Stomach smooth muscle (tissue), 2 donors: ENCODE measurements at regions not wholly inside any gene's neighbourhood (a gene's known extent, or its start where the extent isn't known, plus 50 kb on each side); places are given as distances from the start of the nearest gene placed in this dataset.

Source experiments
- H3K27ac ChIP-seq: one replicate; pipeline ENCODE4 v1.7.0; 2013; ENCODE audit warnings: mild to moderate bottlenecking, low read length, inconsistent platforms
- H3K27me3 ChIP-seq, 2 donors: one replicate each; pipeline ENCODE4 v1.7.0; 2013; ENCODE audit warnings: low read length in 2 of 2; ENCODE audit not compliant: insufficient read depth in 2 of 2, control insufficient read depth in 1 of 2
- H3K36me3 ChIP-seq, 2 donors: one replicate each; pipeline ENCODE4 v1.7.0; 2013; ENCODE audit warnings: low read length in 2 of 2; ENCODE audit not compliant: control insufficient read depth in 2 of 2, insufficient read depth in 2 of 2
- H3K4me1 ChIP-seq: one replicate; pipeline ENCODE4 v1.7.0; 2013; ENCODE audit warnings: low read length; ENCODE audit not compliant: control insufficient read depth, insufficient read depth
- H3K4me3 ChIP-seq, 2 donors: one replicate each; pipeline ENCODE4 v1.7.0; 2013; ENCODE audit warnings: low read length in 2 of 2
- H3K9ac ChIP-seq, 2 donors: one replicate each; pipeline ENCODE4 v1.7.0; 2013; ENCODE audit warnings: low read length in 2 of 2, mild to moderate bottlenecking in 1 of 2
- H3K9me3 ChIP-seq, 2 donors: one replicate each; pipeline ENCODE4 v1.7.0; 2013; ENCODE audit warnings: low read length in 2 of 2; ENCODE audit not compliant: control insufficient read depth in 2 of 2
- donor health status: healthy.
- donor health status: Pancreatic carcinoma.

DNA sequence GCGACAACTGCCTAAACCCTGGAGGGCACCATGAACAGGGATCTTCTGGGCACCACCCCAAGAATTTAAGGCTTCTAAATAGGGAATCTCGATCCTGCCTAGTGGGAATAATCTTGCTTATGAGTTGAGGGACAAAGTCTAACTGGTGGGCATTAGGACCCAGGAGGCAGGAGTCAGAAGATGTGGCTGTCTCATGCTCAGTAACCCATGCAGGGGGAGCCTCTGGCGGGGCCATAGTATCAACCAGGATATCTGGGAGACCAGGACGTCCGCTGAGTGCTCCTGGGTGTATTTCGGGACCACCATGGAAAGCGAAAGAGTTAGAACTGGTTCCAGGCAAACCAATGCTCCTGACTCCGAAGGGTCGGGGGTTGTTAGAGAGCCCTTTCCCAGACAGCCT lies 356.1 kb downstream of the OTOL1 start:
- H3K4me3 ChIP-seq = no peak overlapping the region
- H3K27me3 ChIP-seq = no peaks in the 10 kb centered on the region
- H3K4me1 ChIP-seq = no peaks in the 10 kb centered on the region
- no peaks in the 10 kb centered on the region for H3K9me3 ChIP-seq
- no peak overlapping the region for H3K27ac ChIP-seq
- no peaks in the 10 kb centered on the region for H3K36me3 ChIP-seq
- no peak overlapping the region for H3K9ac ChIP-seq

DNA sequence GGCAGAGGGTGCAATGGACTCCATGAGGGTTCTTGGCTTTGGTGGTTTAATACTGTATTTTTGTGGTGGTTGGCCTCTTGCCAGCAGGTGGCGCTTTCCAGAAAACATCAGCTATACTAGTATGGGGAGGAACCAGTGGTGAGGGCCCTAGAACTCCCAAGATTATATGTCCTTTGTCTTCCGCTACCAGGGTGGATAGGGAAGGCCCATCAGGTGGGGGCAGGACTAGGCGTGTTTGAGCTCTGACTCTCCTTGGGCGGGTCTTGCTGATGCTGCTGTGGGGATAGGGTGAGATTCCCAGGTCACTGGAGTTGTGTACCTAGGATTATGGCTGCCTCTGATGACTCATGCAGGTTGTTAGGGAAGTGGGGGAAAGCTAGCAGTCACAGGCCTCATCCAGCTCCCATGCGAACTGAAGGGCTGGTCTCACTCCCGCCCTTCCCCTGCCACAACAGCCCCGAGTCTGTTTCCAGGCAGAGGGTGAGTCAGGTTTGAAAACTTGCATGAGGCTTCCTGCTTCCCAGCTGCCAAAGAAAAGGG lies 357.7 kb downstream of the OTOL1 start:
- Histone ChIP-seq H3K27ac (no peak overlapping the region), H3K4me3 (no peak overlapping the region), H3K9me3 (no peaks in the 10 kb centered on the region), H3K4me1 (no peaks in the 10 kb centered on the region), H3K27me3 (no peaks in the 10 kb centered on the region), H3K9ac (no peak overlapping the region), H3K36me3 (no peaks in the 10 kb centered on the region)

DNA sequence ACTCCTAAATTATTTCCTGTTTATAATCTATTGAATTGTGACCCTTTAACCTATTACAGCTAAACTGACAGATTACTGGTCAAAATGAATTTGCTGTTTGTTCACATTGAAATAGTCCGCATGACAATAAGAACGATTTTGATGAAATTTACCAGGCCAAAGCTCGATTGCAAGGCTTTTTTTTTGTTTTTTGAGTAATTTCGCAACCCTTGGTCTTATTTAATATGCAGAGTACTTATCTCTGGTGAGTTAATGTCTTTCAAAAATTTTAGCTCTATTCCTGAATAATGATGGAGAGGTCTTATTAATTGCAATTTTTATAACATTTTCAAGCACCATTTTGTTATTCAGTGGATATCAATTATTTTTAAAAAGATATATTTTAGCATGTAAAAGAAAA lies 362.4 kb downstream of the OTOL1 start:
- Histone ChIP-seq H3K36me3 (no peaks in the 10 kb centered on the region), H3K27me3 (no peaks in the 10 kb centered on the region), H3K4me1 (no peaks in the 10 kb centered on the region), H3K9me3 (no peaks in the 10 kb centered on the region), H3K27ac (no peak overlapping the region), H3K4me3 (no peak overlapping the region), H3K9ac (no peak overlapping the region)

DNA sequence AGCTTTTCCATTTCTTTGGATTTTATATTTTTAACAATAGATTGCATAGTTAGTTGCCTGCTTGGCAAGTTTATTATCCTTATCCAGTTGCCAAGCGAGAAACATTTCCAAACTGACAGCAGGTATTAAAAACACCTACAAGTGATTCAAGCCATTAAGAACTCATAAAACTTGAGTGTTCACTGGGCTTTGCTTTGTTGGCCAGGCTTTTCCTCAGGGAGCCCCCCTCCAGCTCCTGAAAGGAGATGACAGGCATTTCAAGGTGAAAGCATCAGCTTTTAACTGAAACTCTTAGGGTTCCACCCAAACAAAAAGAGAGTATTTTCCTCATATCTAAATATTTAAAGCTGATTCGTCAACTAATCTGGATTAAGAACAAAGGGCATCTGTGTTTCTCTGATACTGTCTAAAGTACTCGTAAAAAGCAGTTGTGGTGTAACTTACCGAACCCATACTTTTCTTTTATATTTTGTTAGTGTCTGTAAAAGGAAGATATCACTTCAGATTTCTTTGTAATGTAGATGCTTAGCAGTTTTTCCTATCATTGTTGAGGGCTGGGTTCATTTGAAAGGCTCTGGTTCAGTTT lies 363.4 kb downstream of the OTOL1 start:
- H3K27me3 ChIP-seq = no peaks in the 10 kb centered on the region
- H3K9ac ChIP-seq = no peak overlapping the region
- H3K9me3 ChIP-seq = no peaks in the 10 kb centered on the region
- H3K27ac ChIP-seq = no peak overlapping the region
- H3K36me3 ChIP-seq = no peaks in the 10 kb centered on the region
- no peaks in the 10 kb centered on the region for H3K4me1 ChIP-seq
- no peak overlapping the region for H3K4me3 ChIP-seq

DNA sequence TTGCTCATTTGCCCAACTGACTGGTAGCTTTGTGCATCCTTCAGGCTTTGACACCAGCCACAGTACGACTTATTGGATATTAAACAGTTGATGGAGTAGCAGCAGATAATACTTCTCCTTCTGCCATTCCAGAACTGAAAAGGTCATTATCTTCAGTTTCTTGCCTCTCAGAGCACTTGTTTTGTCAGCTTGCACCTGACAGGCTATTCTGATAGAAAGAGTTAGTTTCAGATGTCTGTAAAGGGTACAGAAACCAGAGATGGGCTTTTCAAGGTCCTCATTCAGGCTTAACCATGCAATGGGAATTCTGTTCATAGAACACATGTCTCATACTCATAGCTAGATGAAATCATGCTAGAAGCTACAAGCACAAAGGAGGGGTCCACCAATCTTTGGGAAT lies 367.2 kb downstream of the OTOL1 start:
- Histone ChIP-seq H3K27ac (no peak overlapping the region), H3K9me3 (no peaks in the 10 kb centered on the region), H3K4me1 (no peaks in the 10 kb centered on the region), H3K36me3 (no peaks in the 10 kb centered on the region), H3K9ac (no peak overlapping the region), H3K4me3 (no peak overlapping the region), H3K27me3 (no peaks in the 10 kb centered on the region)

DNA sequence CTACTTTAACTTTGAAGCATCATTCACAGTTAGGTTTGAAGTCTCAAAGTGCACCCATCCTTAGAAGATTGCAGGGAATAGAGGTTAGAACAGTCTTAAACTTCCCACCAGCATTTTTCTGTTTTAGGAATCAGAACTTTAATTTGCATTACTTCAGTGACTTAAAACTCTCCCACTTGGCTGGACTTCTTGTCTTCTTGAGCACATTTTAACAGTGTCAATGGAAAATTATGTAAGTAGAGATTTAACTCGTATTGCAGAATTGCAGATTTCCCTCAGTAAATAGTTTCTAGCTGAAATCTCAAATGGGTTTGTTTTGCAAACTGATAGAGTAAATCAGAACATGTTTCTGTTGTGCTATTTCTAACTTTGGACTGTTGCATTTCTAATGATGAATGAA lies 369.6 kb downstream of the OTOL1 start:
- no peaks in the 10 kb centered on the region for H3K4me1 ChIP-seq
- H3K9ac ChIP-seq = no peak overlapping the region
- H3K9me3 ChIP-seq = no peaks in the 10 kb centered on the region
- no peaks in the 10 kb centered on the region for H3K36me3 ChIP-seq
- no peaks in the 10 kb centered on the region for H3K27me3 ChIP-seq
- no peak overlapping the region for H3K27ac ChIP-seq
- H3K4me3 ChIP-seq = no peak overlapping the region

DNA sequence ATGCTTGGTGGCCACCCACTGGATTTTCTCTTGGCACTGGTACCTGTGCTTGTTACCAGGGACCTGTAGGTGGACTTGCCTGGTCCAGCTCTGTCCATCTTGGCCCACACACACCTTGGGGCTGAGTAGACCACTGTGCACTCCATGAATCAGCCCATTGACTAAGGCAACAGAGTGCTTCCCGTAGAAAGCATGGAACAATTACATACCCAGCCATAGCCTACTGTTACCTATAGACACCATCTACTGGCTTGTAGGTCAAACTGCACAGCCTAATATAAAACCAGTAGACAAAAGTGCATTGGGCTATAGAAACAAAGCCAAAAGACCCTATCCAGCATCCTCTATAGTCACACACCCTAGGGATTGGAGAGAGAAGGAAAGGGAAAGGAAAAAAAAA lies 378.9 kb downstream of the OTOL1 start:
- no peak overlapping the region for H3K9ac ChIP-seq

DNA sequence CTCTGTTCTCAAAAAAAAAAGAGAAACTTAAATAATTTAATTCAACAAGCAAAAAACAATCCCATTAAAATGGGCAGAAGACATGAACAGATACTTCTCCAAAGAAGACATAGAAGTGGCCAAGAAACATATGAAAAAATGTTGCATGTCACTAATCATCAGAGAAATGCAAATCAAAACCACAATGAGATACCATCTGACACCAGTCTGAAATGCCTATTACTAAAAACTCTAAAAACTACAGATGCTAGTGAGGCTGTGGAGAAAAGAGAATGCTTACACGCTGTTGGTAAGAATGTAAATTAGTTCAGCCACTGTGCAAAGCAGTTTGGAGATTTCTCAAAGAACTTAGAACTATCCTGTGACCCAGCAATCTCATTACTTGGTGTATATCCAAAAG lies 382.9 kb downstream of the OTOL1 start:
- Histone ChIP-seq H3K27me3 (no peaks in the 10 kb centered on the region), H3K27ac (no peak overlapping the region), H3K4me1 (no peaks in the 10 kb centered on the region), H3K9ac (no peak overlapping the region), H3K9me3 (no peaks in the 10 kb centered on the region), H3K36me3 (no peaks in the 10 kb centered on the region), H3K4me3 (no peak overlapping the region)

More for the DNA sequence above, 378.9 kb downstream of the OTOL1 start:
- H3K4me3 ChIP-seq = no peak overlapping the region
- H3K4me1 ChIP-seq = no peaks in the 10 kb centered on the region
- H3K27me3 ChIP-seq = no peaks in the 10 kb centered on the region
- no peak overlapping the region for H3K27ac ChIP-seq
- H3K9me3 ChIP-seq = no peaks in the 10 kb centered on the region
- no peaks in the 10 kb centered on the region for H3K36me3 ChIP-seq

DNA sequence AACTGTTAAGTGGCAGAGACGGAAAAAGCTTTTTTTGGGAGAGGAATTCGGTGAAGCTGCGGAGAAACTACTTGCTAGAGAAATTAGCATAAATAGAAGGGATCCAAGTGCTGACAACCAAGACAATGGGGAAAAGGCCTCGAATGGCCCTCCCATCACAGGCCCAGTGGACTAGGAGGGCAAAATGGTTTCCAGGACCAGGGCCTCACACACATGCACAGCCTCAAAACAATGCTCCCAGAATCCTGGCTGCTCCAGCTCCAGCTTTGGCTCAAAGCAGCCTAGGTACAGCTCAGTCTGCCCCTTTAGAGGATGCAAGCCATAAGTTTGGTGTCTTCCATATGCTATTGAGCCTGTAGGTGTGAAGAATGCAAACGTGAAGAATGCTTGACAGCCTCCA lies 388.2 kb downstream of the OTOL1 start:
- Histone ChIP-seq H3K27me3 (no peaks in the 10 kb centered on the region), H3K9me3 (no peaks in the 10 kb centered on the region), H3K4me3 (no peak overlapping the region), H3K9ac (no peak overlapping the region), H3K27ac (no peak overlapping the region), H3K36me3 (no peaks in the 10 kb centered on the region), H3K4me1 (no peaks in the 10 kb centered on the region)

DNA sequence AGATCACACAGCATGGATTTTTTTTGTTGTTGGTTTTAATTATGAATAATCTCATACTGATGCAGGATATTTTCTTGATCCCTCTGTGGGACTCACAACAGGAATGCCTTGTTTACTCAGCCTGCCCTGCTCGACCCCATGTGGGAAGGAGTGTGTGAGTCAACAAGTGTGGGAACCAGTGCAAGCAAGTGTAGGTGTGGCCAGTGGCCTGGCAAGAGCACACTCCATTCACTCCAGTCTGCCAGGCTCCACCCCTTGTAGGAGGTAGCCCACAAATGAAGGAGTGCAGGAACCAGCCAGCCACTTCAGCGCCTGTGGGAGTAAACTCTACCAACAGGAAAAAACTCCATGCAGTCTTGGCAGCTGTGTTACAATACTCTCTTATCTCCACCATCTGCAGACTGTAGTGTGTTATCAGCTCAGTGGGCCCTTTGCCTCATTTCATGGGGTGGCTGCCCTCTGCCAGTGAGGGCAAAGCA lies 393.6 kb downstream of the OTOL1 start:
- no peak overlapping the region for H3K9ac ChIP-seq
- no peaks in the 10 kb centered on the region for H3K4me1 ChIP-seq
- no peaks in the 10 kb centered on the region for H3K36me3 ChIP-seq
- H3K27ac ChIP-seq = no peak overlapping the region
- no peaks in the 10 kb centered on the region for H3K27me3 ChIP-seq
- no peaks in the 10 kb centered on the region for H3K9me3 ChIP-seq
- H3K4me3 ChIP-seq = no peak overlapping the region

DNA sequence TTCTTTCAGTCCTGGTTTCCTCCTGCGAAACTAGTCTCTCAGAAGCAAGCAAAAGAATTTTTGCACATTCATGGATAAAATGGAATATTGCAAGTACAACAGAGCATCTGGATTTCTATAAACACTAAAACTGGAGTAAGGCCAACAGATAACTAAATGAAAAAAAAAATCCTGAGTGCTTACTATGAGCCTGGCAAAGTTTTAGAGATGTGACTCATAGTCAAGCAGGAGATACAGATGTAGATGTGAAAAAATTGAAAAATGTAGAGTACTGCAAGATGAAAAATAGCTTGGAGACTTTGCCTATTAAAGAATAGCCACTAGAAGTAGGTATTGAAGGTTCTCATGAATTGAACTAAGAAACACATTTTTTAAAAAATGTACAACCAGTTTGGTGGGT lies 397.4 kb downstream of the OTOL1 start:
- H3K4me3 ChIP-seq = no peak overlapping the region
- H3K4me1 ChIP-seq = no peaks in the 10 kb centered on the region
- H3K9me3 ChIP-seq = no peaks in the 10 kb centered on the region
- no peaks in the 10 kb centered on the region for H3K36me3 ChIP-seq
- H3K9ac ChIP-seq = no peak overlapping the region
- H3K27me3 ChIP-seq = no peaks in the 10 kb centered on the region
- no peak overlapping the region for H3K27ac ChIP-seq
